Ishikawa (cell line): ENCODE measurements at regions not wholly inside any gene's neighbourhood (a gene's known extent, or its start where the extent isn't known, plus 50 kb on each side); places are given as distances from the start of the nearest gene placed in this dataset.

Experiments used
- CEBPB ChIP-seq: IDR thresholded peaks from 2 replicates; pipeline ENCODE4 v1.6.1; 2012
- CREB1 ChIP-seq: IDR thresholded peaks from 2 replicates; pipeline ENCODE4 v1.6.1; 2012; ENCODE audit warnings: low read depth
- EGR1 ChIP-seq: IDR thresholded peaks from 2 replicates; pipeline ENCODE4 v1.6.1; 2012
- EP300 ChIP-seq: IDR thresholded peaks from 2 replicates; pipeline ENCODE4 v1.6.1; 2012; ENCODE audit warnings: borderline replicate concordance
- FOXM1 ChIP-seq: IDR thresholded peaks from 2 replicates; pipeline ENCODE4 v1.6.1; 2012; ENCODE audit warnings: low read depth, borderline replicate concordance
- NFIC ChIP-seq: IDR thresholded peaks from 2 replicates; pipeline ENCODE4 v1.6.1; 2012
- RAD21 ChIP-seq: IDR thresholded peaks from 2 replicates; pipeline ENCODE4 v1.6.1; 2012; ENCODE audit warnings: low read depth
- TAF1 ChIP-seq: IDR thresholded peaks from 2 replicates; pipeline ENCODE4 v1.6.1; 2012; ENCODE audit warnings: low read depth, mild to moderate bottlenecking
- TCF12 ChIP-seq: IDR thresholded peaks from 2 replicates; pipeline ENCODE4 v1.6.1; 2012; ENCODE audit warnings: low read depth
- TEAD4 ChIP-seq: IDR thresholded peaks from 2 replicates; pipeline ENCODE4 v1.6.1; 2012
- YY1 ChIP-seq: IDR thresholded peaks from 2 replicates; pipeline ENCODE4 v1.6.1; 2012; ENCODE audit warnings: low read depth
- ZBTB7A ChIP-seq: IDR thresholded peaks from 2 replicates; pipeline ENCODE4 v1.6.1; 2012; ENCODE audit warnings: low read depth
- TF ChIP-seq, protein P1 (sequence below): IDR thresholded peaks from 2 replicates; pipeline ENCODE4 v1.6.1; 2012
- TF ChIP-seq, protein P2 (sequence below): IDR thresholded peaks from 2 replicates; pipeline ENCODE4 v1.6.1; 2012; ENCODE audit warnings: low read depth, mild to moderate bottlenecking
- TF ChIP-seq, protein P3 (sequence below): IDR thresholded peaks from 2 replicates; pipeline ENCODE4 v1.6.1; 2012

DNA sequence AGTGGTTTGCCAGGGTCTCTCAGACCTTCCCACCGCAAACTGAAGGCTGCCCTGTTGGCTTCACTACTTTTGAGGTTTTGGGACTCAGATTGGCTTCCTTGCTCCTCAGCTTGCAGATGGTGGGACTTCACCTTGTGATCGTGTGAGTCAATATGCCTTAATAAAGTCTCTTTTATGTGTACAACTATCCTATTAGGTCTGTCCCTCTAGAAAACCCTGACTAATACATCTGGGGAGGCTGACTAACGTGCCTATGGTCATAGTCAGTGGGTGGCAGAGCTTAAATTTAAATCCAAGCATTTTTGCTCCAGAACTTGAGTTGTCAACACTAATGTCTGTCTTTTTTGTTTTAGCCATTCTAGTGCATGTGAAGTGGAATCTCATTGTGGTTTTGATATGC, 76.5 kb upstream of the CHODL start:
- TF ChIP-seq RAD21 = no peak
- TF ChIP-seq TEAD4 = no peak
- TF ChIP-seq, protein P1, sequence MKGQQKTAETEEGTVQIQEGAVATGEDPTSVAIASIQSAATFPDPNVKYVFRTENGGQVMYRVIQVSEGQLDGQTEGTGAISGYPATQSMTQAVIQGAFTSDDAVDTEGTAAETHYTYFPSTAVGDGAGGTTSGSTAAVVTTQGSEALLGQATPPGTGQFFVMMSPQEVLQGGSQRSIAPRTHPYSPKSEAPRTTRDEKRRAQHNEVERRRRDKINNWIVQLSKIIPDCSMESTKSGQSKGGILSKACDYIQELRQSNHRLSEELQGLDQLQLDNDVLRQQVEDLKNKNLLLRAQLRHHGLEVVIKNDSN = no peak
- no peak for TF ChIP-seq TAF1
- no peak for TF ChIP-seq EGR1
- no peak for TF ChIP-seq NFIC
- TF ChIP-seq, protein P2, sequence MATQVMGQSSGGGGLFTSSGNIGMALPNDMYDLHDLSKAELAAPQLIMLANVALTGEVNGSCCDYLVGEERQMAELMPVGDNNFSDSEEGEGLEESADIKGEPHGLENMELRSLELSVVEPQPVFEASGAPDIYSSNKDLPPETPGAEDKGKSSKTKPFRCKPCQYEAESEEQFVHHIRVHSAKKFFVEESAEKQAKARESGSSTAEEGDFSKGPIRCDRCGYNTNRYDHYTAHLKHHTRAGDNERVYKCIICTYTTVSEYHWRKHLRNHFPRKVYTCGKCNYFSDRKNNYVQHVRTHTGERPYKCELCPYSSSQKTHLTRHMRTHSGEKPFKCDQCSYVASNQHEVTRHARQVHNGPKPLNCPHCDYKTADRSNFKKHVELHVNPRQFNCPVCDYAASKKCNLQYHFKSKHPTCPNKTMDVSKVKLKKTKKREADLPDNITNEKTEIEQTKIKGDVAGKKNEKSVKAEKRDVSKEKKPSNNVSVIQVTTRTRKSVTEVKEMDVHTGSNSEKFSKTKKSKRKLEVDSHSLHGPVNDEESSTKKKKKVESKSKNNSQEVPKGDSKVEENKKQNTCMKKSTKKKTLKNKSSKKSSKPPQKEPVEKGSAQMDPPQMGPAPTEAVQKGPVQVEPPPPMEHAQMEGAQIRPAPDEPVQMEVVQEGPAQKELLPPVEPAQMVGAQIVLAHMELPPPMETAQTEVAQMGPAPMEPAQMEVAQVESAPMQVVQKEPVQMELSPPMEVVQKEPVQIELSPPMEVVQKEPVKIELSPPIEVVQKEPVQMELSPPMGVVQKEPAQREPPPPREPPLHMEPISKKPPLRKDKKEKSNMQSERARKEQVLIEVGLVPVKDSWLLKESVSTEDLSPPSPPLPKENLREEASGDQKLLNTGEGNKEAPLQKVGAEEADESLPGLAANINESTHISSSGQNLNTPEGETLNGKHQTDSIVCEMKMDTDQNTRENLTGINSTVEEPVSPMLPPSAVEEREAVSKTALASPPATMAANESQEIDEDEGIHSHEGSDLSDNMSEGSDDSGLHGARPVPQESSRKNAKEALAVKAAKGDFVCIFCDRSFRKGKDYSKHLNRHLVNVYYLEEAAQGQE = no peak
- no peak for TF ChIP-seq YY1
- TF ChIP-seq ZBTB7A = no peak
- no peak for TF ChIP-seq FOXM1
- no peak for TF ChIP-seq TCF12
- TF ChIP-seq, protein P3, sequence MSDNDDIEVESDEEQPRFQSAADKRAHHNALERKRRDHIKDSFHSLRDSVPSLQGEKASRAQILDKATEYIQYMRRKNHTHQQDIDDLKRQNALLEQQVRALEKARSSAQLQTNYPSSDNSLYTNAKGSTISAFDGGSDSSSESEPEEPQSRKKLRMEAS = no peak
- TF ChIP-seq CEBPB = no peak
- TF ChIP-seq EP300 = no peak

DNA sequence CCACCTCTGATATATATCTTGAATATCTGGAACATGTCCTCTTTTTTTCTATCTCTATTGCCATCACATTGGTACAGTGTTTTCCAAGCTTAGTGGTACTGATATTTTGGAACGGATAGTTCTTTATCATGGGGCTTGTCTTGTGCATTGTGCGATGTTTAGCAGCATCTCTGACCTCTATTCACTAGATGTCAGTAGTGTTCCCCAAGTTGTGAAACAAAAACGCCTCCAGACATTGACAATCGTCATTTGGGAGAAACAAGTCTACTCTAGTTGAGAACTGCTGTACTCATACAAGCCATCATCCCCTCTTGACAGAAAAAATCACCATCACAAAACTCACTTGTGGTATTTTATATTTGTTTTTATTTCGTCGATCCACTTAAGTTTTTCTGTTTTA, 79.7 kb upstream of the CHODL start:
- no peak for TF ChIP-seq NFIC
- no peak for TF ChIP-seq TCF12
- TF ChIP-seq FOXM1 = no peak
- TF ChIP-seq EP300 = no peak
- TF ChIP-seq, protein P2 = no peak
- TF ChIP-seq, protein P3 = no peak
- TF ChIP-seq ZBTB7A = no peak
- TF ChIP-seq TAF1 = no peak
- TF ChIP-seq EGR1 = no peak
- TF ChIP-seq, protein P1 = no peak
- TF ChIP-seq RAD21 = no peak
- no peak for TF ChIP-seq TEAD4
- no peak for TF ChIP-seq CEBPB
- TF ChIP-seq YY1 = no peak
- TF ChIP-seq CREB1 = no peak

DNA sequence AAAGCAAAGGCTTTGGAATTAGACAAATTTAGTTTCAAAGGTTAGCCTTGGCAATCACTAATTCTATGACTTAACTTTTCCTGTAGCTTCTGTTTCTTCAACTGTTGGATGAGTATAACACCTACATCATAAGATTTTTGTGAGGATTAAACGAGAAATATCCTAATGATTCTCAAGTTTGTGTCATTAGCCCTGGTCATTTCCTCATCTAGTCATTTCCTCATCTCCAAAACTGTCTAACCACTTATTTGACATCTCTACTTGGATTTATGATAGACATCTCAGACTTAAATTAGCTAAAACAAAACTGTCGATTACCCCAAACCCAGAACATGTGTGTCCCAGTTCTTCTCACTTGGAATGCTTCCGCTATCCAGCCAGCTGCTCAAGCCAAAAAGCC, 80.2 kb upstream of the CHODL start:
- TF ChIP-seq NFIC (no peak), TCF12 (no peak), YY1 (no peak), FOXM1 (no peak), TEAD4 (no peak), EP300 (no peak), CREB1 (no peak), TAF1 (no peak), EGR1 (no peak), CEBPB (no peak), ZBTB7A (no peak), RAD21 (no peak)
- TF ChIP-seq, protein P3 = no peak
- TF ChIP-seq, protein P2 = no peak
- TF ChIP-seq, protein P1 = no peak

DNA sequence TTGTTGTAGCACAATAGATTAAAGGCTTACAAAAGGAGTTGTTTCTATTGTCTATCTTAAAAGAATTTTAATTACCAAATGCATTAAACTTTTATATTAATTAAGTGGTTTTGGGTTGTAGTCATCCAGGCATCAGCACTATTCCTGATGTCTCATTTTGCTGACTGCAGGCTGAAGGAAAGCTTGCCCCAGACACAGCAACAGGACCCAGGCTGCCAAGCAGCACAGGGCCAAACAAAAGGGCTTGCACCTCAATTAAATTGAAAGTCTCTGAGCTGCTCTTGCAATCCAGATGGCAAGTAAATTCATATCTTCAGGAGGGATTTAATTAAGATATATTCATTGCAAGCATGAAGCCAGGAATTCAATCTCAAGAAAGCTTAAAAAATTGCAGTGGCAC, 80.7 kb upstream of the CHODL start:
- TF ChIP-seq, protein P2 = no peak
- TF ChIP-seq EGR1 = no peak
- no peak for TF ChIP-seq YY1
- TF ChIP-seq TCF12 = no peak
